GM10248 (cell line): ENCODE measurements at regions not wholly inside any gene's neighbourhood (a gene's known extent, or its start where the extent isn't known, plus 50 kb on each side); places are given as distances from the start of the nearest gene placed in this dataset.

Experiments used
- CTCF ChIA-PET: fragments of 300-600 bp; sonication (Branson Sonifier 250); formaldehyde crosslinking; extraction: SDS; loops from one replicate; lab custom pipeline; 2021; ENCODE audit warnings: antibody characterized with exemption; lab: Yijun Ruan, JAX
- POLR2A ChIA-PET: fragments of 350-650 bp; sonication (Branson Sonifier 250); formaldehyde crosslinking; extraction: SDS; loops from one replicate; lab custom pipeline; 2020; ENCODE audit warnings: antibody characterized with exemption; lab: Yijun Ruan, JAX
- DNase-seq: peaks from one replicate; pipeline ENCODE4 v3.0.0; 2012; ENCODE audit errors: extremely low spot score
- CTCF ChIP-seq: IDR thresholded peaks from 2 replicates; pipeline ENCODE4 v1.5.1; 2012; ENCODE audit warnings: mild to moderate bottlenecking, low read depth; ENCODE audit errors: extremely low read depth, missing control alignments, control extremely low read depth

GRCh38 chr13:73904625-73905024 lies 229.6 kb downstream of the KLF12 start:
- POLR2A ChIA-PET: no interaction called here
- no peak for DNase-seq
- TF ChIP-seq CTCF: no peak
- CTCF ChIA-PET: interaction anchor here (0.8 to 1.6 kb wide), 2 partner anchors 8 to 14 kb away, joined by 3 to 6 read pairs; no protein-coding TSS in a partner anchor

GRCh38 chr13:73903561-73903960 lies 230.6 kb downstream of the KLF12 start:
- ChIA-PET CTCF (interaction anchor here (1.6 kb wide), 1 partner anchor 9 kb away, joined by 6 read pairs; no protein-coding TSS in a partner anchor), POLR2A (no interaction called here)
- DNase-seq: no peak
- no peak for TF ChIP-seq CTCF

DNA sequence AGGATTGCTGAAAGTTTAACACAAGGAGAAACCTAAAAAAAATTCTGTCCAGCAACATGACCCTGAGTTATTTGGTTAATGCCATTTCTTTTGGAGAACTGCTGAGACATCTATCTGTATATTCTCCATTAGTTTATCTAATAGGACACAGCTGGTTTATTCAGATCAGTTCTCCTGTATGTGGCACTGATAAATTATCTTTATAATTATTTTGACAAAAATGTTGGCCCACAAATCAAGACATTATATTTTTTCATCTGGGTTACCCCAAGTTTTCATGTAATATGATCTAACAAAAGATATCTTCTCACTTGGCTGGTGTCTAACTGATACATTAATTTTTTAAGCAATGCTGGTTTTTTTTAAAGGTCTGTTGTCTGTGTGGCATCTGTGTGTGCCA lies 231.4 kb downstream of the KLF12 start:
- DNase-seq: no peak
- ChIA-PET CTCF (interaction anchor here (1.6 kb wide), 1 partner anchor 10 kb away, joined by 6 read pairs; no protein-coding TSS in a partner anchor), POLR2A (no interaction called here)
- TF ChIP-seq CTCF: no peak

DNA sequence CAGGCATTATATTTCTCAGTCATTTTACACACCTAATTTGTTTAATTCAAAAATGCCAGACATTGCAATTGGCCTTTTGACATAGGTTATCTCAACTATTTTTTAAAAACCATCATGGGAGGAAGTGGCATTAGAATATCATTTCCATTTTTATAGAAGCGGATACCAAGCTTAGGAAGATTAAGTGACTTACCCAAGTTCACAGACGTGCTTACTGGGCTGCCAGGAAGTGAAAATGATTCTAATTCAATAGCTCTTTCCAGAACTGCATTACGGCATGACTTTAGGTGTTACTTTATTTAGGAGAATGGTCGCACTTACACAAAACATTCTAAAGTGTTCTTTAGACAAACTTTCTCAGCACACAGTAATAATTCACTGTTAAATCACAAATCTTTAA lies 231.9 kb downstream of the KLF12 start:
- no peak for TF ChIP-seq CTCF
- ChIA-PET POLR2A (no interaction called here), CTCF (no interaction called here)
- DNase-seq: no peak

DNA sequence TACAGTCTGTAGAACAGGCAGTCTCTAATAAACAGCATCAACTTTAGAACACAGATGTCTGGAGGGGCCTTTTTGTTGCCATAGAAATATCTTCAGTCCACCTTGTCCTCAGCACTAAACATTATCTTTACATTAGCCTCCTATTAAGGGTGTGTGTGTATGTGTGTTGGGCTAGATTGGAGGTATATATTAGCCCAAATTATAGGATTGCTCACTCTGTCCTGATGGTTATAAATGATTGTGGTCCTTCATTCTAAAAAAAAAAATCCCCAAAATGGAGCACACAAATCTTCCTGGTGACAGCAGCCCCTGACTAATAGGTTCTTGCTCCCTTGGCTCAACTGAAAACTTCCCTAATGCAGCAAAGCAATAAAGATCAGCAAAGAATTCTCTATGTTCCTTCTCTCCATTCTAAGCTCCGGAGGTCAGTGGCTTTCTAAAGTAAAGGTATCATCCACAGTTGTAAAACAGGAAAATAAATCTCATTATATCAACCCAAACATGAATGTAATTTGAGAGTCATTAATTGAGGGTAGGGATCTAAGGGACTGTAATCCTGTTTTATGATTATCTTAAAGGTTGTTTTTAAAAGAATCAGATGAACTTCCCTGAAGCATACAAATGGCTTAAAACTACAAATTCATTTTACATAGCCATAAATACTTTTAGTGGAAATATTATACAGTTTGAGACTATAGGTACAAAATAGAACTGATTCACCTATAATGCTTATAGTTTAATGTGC lies 232.7 kb downstream of the KLF12 start:
- no peak for DNase-seq
- CTCF ChIA-PET: no interaction called here
- no peak for TF ChIP-seq CTCF
- POLR2A ChIA-PET: no interaction called here

DNA sequence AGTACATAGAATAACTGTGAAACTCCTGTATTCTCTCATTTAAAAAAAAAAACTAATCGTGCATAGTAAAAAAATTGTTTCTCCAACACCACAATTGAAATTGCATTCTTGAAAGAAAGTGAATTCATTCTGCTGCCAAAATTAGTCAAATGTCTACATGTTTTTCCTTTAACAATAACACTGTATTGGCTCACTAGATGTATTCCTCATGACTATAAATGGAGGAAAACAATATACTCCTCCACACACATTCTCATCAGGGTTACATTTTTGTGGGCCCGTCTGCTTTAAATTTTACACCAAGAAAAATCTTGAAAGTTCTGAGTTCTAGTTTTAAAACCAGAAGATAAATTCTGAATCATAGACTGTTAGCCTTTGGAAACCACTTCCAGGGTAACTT lies 233.6 kb downstream of the KLF12 start:
- ChIA-PET CTCF (no interaction called here), POLR2A (no interaction called here)
- no peak for DNase-seq
- no peak for TF ChIP-seq CTCF
